IMR-90 (cell line): ENCODE measurements at regions not wholly inside any gene's neighbourhood (a gene's known extent, or its start where the extent isn't known, plus 50 kb on each side); places are given as distances from the start of the nearest gene placed in this dataset.

Experiments used
- ATAC-seq: fragments of 200-7000 bp; cut with Tn5 transposase; 2 replicates; pipeline ENCODE4 v1.9.1; 2020; ENCODE audit warnings: low read depth, mild to moderate bottlenecking, moderate library complexity
- BruUV-seq: library from RNA; stranded (reverse); fragments of 400-500 nt; replicated peaks from 2 replicates; lab custom pipeline; 2021; lab: Mats Ljungman, UMichigan
- CTCF ChIA-PET: fragments of 300-600 bp; formaldehyde crosslinking; extraction: SDS; loops from one replicate; lab custom pipeline; 2021; ENCODE audit warnings: antibody characterized with exemption; lab: Yijun Ruan, JAX
- POLR2A ChIA-PET: fragments of 300-600 bp; sonication (Branson Sonifier 250); formaldehyde crosslinking; loops from one replicate; lab custom pipeline; 2022; ENCODE audit warnings: antibody characterized with exemption; ENCODE audit not compliant: unreplicated experiment; lab: Charles Lee
- DNase-seq: peaks from one replicate; pipeline ENCODE4 v3.0.0; 2013
- H2AFZ ChIP-seq: replicated peaks from 2 replicates; pipeline ENCODE3; 2013; ENCODE audit warnings: low read length, mild to moderate bottlenecking; ENCODE audit not compliant: poor library complexity
- H2AK5ac ChIP-seq: 2 replicates; pipeline ENCODE4 v1.6.1; 2013; ENCODE audit warnings: low read depth, low read length, inconsistent platforms
- H2AK9ac ChIP-seq: replicated peaks from 2 replicates; pipeline ENCODE3; 2013; ENCODE audit warnings: mild to moderate bottlenecking, low read depth, low read length, moderate library complexity; ENCODE audit not compliant: poor library complexity
- H2BK120ac ChIP-seq: 2 replicates; pipeline ENCODE4 v1.6.1; 2013; ENCODE audit warnings: low read depth, low read length, inconsistent platforms
- H2BK15ac ChIP-seq: 3 replicates; pipeline ENCODE4 v1.6.1; 2013; ENCODE audit warnings: low read depth, low read length, inconsistent platforms
- H2BK20ac ChIP-seq: 2 replicates; pipeline ENCODE4 v1.6.1; 2013; ENCODE audit warnings: low read depth, mild to moderate bottlenecking, inconsistent platforms, low read length, moderate library complexity
- H2BK5ac ChIP-seq: 2 replicates; pipeline ENCODE4 v1.6.1; 2013; ENCODE audit warnings: mild to moderate bottlenecking, low read depth, low read length, inconsistent platforms; ENCODE audit not compliant: poor library complexity, severe bottlenecking
- H3K14ac ChIP-seq: replicated peaks from 2 replicates; pipeline ENCODE4 v1.6.1; 2013; ENCODE audit warnings: low read depth, low read length, inconsistent platforms
- H3K18ac ChIP-seq: 2 replicates; pipeline ENCODE4 v1.6.1; 2013; ENCODE audit warnings: low read depth, low read length, control low read depth
- H3K23ac ChIP-seq: 2 replicates; pipeline ENCODE4 v1.6.1; 2013; ENCODE audit warnings: low read depth, low read length, inconsistent platforms
- H3K27ac ChIP-seq: 2 replicates; pipeline ENCODE4 v1.5.1; 2013; ENCODE audit warnings: mild to moderate bottlenecking, control low read depth, low read length; ENCODE audit not compliant: insufficient read depth
- H3K27me3 ChIP-seq: 2 replicates; pipeline ENCODE4 v1.6.1; 2013; ENCODE audit warnings: low read length; ENCODE audit not compliant: control insufficient read depth, insufficient read depth
- H3K36me3 ChIP-seq: 2 replicates; pipeline ENCODE4 v1.6.1; 2013; ENCODE audit warnings: low read length, mixed read lengths; ENCODE audit not compliant: control insufficient read depth, insufficient read depth
- H3K4ac ChIP-seq: 2 replicates; pipeline ENCODE4 v1.6.1; 2013; ENCODE audit warnings: low read depth, low read length, inconsistent platforms
- H3K4me1 ChIP-seq: 2 replicates; pipeline ENCODE4 v1.6.1; 2013; ENCODE audit warnings: low read length, mixed read lengths; ENCODE audit not compliant: control insufficient read depth, insufficient read depth
- H3K4me2 ChIP-seq: 2 replicates; pipeline ENCODE4 v1.6.1; 2013; ENCODE audit warnings: low read depth, mild to moderate bottlenecking, control low read depth, low read length, moderate library complexity
- H3K4me3 ChIP-seq: 2 replicates; pipeline ENCODE4 v1.5.1; 2013; ENCODE audit warnings: low read depth, mild to moderate bottlenecking, control low read depth, low read length, moderate library complexity; ENCODE audit not compliant: insufficient read depth
- H3K56ac ChIP-seq: 2 replicates; pipeline ENCODE4 v1.6.1; 2013; ENCODE audit warnings: low read length, inconsistent platforms; ENCODE audit not compliant: insufficient read depth; ENCODE audit errors: extremely low read depth
- H3K79me1 ChIP-seq, 2 experiments: 2 replicates each; pipeline ENCODE4 v1.6.1; 2013; ENCODE audit warnings: low read length in 2 of 2, inconsistent platforms in 1 of 2, low read depth in 1 of 2
- H3K9ac ChIP-seq: 2 replicates; pipeline ENCODE4 v1.6.1; 2013; ENCODE audit warnings: low read depth, low read length, control low read depth
- H3K9me1 ChIP-seq: 2 replicates; pipeline ENCODE4 v1.6.1; 2013; ENCODE audit warnings: low read length, inconsistent platforms; ENCODE audit not compliant: insufficient read depth
- H3K9me3 ChIP-seq: 2 replicates; pipeline ENCODE4 v1.6.1; 2013; ENCODE audit warnings: low read length; ENCODE audit not compliant: control insufficient read depth, insufficient read depth
- H4K20me1 ChIP-seq: 2 replicates; pipeline ENCODE4 v1.6.1; 2013; ENCODE audit warnings: low read length, inconsistent platforms; ENCODE audit not compliant: insufficient read depth
- H4K5ac ChIP-seq: 2 replicates; pipeline ENCODE4 v1.6.1; 2013; ENCODE audit warnings: mild to moderate bottlenecking, low read depth, low read length, control low read depth
- H4K8ac ChIP-seq, 2 experiments: 2 replicates each; pipeline ENCODE4 v1.6.1; 2013; ENCODE audit warnings: low read depth in 2 of 2, low read length in 2 of 2, control low read depth in 1 of 2, inconsistent platforms in 1 of 2
- H4K91ac ChIP-seq: 2 replicates; pipeline ENCODE4 v1.6.1; 2013; ENCODE audit warnings: low read depth, low read length, inconsistent platforms; ENCODE audit not compliant: insufficient read depth
- CHD1 ChIP-seq: IDR thresholded peaks from 2 replicates; pipeline ENCODE4 v1.6.1; 2012; ENCODE audit warnings: low read depth, low read length, improper control_type of control experiment
- FOS ChIP-seq: fragments of 150-350 bp; IDR thresholded peaks from 2 replicates; pipeline ENCODE4 v1.6.1; 2016; ENCODE audit warnings: low read depth, low read length
- MAFK ChIP-seq: IDR thresholded peaks from 2 replicates; pipeline ENCODE4 v1.6.1; 2012; ENCODE audit warnings: low read depth, low read length, improper control_type of control experiment
- MAZ ChIP-seq: IDR thresholded peaks from 2 replicates; pipeline ENCODE4 v1.6.1; 2012; ENCODE audit warnings: low read depth, mild to moderate bottlenecking, low read length, improper control_type of control experiment, moderate library complexity, borderline replicate concordance
- MXI1 ChIP-seq: IDR thresholded peaks from 2 replicates; pipeline ENCODE4 v1.6.1; 2012; ENCODE audit warnings: low read depth, mild to moderate bottlenecking, low read length, moderate library complexity, borderline replicate concordance
- POLR2A ChIP-seq: IDR thresholded peaks from 2 replicates; pipeline ENCODE4 v1.6.1; 2012; ENCODE audit warnings: mild to moderate bottlenecking, low read depth, low read length
- RCOR1 ChIP-seq: IDR thresholded peaks from 2 replicates; pipeline ENCODE4 v1.6.1; 2012; ENCODE audit warnings: mild to moderate bottlenecking, low read length, improper control_type of control experiment; ENCODE audit not compliant: insufficient replicate concordance
- RFX5 ChIP-seq: IDR thresholded peaks from 2 replicates; pipeline ENCODE4 v1.8.0; 2012; ENCODE audit warnings: low read depth, mild to moderate bottlenecking, low read length, moderate library complexity
- SMC3 ChIP-seq: fragments of 150-350 bp; IDR thresholded peaks from 2 replicates; pipeline ENCODE4 v1.6.1; 2016; ENCODE audit warnings: low read depth, mild to moderate bottlenecking, antibody characterized with exemption, low read length, moderate library complexity
- WGBS, 2 experiments: methylation state at CpG; one replicate each; pipeline versions ENCODE4 v1.1.5 to v1.1.7; 2013; ENCODE audit warnings: missing lambda C conversion rate in 2 of 2; ENCODE audit not compliant: insufficient read length in 1 of 2; ENCODE audit errors: extremely low coverage in 2 of 2; 5-methylcytosine and 5-hydroxymethylcytosine counted together
- dilution Hi-C: fragments of 300-500 bp; cut with HindIII; formaldehyde crosslinking; loops from one replicate; pipeline ENCODE4 v1.14.3; 2018; ENCODE audit warnings: low sequenced_read_pairs; ENCODE audit not compliant: unreplicated experiment
- in situ Hi-C: fragments of 300-500 bp; cut with MboI; formaldehyde crosslinking; loops from 3 replicates; pipeline ENCODE4 v1.14.3; 2019; ENCODE audit warnings: low sequenced_read_pairs, inconsistent platforms, mixed read lengths
- intact Hi-C: fragments of 100-400 bp; cut with micrococcal nuclease; formaldehyde crosslinking; loops from 2 replicates; pipeline ENCODE4 v1.10.0; 2022
- TF ChIP-seq, protein P1 (sequence below): fragments of 150-350 bp; IDR thresholded peaks from 2 replicates; pipeline ENCODE4 v1.6.1; 2017; ENCODE audit warnings: mild to moderate bottlenecking, antibody characterized with exemption, low read length, low read depth
- TF ChIP-seq, protein P2 (sequence below): fragments of 150-350 bp; IDR thresholded peaks from 2 replicates; pipeline ENCODE4 v1.6.1; 2016; ENCODE audit warnings: low read depth, mild to moderate bottlenecking, low read length, moderate library complexity, borderline replicate concordance
- TF ChIP-seq, protein P3 (sequence below): conservative IDR thresholded peaks from 2 replicates; pipeline ENCODE4 v1.5.1; 2012; ENCODE audit warnings: mild to moderate bottlenecking, low read depth, low read length, improper control_type of control experiment

DNA sequence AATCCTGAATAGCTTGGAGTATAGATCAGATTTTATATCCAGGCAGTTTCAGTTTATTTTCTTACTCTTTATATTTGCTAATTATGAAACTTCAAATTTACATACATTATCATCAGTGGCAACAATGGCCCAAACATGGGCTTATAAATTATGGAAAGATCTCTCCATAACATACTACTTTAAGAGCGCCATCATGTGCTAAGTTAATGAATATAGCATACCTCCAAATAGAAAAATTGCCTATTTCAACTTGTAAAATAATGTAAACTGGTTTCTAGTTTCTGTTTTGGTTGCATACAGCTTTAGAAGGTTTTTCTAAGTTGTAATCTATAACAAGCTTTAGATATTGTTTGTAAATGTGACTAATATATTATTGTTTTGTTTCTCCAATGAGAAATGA lies 531.3 kb upstream of the UBE2E2 start:
- in situ Hi-C loops = no loop called here
- no peak overlapping the region for H2BK20ac ChIP-seq
- H2AFZ ChIP-seq = no peak overlapping the region
- BruUV-seq = no TSS peak
- H3K56ac ChIP-seq = no peak overlapping the region
- H3K23ac ChIP-seq = no peak overlapping the region
- no peak overlapping the region for H3K18ac ChIP-seq
- H4K91ac ChIP-seq = no peak overlapping the region
- dilution Hi-C loops = no loop called here
- no peak overlapping the region for H3K9ac ChIP-seq
- CTCF ChIA-PET = no interaction called here
- no peak overlapping the region for H3K4me2 ChIP-seq
- no peak overlapping the region for H2BK5ac ChIP-seq
- no peaks in the 10 kb centered on the region for H3K36me3 ChIP-seq
- H3K14ac ChIP-seq = no peak overlapping the region
- DNase-seq = no peak
- no CpG with 5 or more reads among the region's 1 CpG for WGBS, 2 experiments
- H3K27ac ChIP-seq = no peak overlapping the region
- intact Hi-C loops = no loop called here
- no peak overlapping the region for H2BK15ac ChIP-seq
- H4K8ac ChIP-seq = no peak overlapping the region
- no peaks in the 10 kb centered on the region for H3K79me1 ChIP-seq
- no peaks in the 10 kb centered on the region for H3K27me3 ChIP-seq
- no peaks in the 10 kb centered on the region for H4K20me1 ChIP-seq
- no peak overlapping the region for H2AK5ac ChIP-seq
- no peak overlapping the region for H2BK120ac ChIP-seq
- peaks cover 8% of the 10 kb centered on the region; the same call in 1 of the 2 replicates for H3K9me3 ChIP-seq
- TF ChIP-seq RCOR1 = no peak
- TF ChIP-seq FOS = no peak
- TF ChIP-seq CHD1 = no peak
- TF ChIP-seq, protein P1, sequence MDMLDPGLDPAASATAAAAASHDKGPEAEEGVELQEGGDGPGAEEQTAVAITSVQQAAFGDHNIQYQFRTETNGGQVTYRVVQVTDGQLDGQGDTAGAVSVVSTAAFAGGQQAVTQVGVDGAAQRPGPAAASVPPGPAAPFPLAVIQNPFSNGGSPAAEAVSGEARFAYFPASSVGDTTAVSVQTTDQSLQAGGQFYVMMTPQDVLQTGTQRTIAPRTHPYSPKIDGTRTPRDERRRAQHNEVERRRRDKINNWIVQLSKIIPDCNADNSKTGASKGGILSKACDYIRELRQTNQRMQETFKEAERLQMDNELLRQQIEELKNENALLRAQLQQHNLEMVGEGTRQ = no peak
- TF ChIP-seq MAZ = no peak
- no peak for TF ChIP-seq RFX5
- TF ChIP-seq MAFK = no peak
- TF ChIP-seq MXI1 = no peak
- TF ChIP-seq, protein P2, sequence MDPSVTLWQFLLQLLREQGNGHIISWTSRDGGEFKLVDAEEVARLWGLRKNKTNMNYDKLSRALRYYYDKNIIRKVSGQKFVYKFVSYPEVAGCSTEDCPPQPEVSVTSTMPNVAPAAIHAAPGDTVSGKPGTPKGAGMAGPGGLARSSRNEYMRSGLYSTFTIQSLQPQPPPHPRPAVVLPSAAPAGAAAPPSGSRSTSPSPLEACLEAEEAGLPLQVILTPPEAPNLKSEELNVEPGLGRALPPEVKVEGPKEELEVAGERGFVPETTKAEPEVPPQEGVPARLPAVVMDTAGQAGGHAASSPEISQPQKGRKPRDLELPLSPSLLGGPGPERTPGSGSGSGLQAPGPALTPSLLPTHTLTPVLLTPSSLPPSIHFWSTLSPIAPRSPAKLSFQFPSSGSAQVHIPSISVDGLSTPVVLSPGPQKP = no peak
- no peak for TF ChIP-seq POLR2A
- TF ChIP-seq, protein P3, sequence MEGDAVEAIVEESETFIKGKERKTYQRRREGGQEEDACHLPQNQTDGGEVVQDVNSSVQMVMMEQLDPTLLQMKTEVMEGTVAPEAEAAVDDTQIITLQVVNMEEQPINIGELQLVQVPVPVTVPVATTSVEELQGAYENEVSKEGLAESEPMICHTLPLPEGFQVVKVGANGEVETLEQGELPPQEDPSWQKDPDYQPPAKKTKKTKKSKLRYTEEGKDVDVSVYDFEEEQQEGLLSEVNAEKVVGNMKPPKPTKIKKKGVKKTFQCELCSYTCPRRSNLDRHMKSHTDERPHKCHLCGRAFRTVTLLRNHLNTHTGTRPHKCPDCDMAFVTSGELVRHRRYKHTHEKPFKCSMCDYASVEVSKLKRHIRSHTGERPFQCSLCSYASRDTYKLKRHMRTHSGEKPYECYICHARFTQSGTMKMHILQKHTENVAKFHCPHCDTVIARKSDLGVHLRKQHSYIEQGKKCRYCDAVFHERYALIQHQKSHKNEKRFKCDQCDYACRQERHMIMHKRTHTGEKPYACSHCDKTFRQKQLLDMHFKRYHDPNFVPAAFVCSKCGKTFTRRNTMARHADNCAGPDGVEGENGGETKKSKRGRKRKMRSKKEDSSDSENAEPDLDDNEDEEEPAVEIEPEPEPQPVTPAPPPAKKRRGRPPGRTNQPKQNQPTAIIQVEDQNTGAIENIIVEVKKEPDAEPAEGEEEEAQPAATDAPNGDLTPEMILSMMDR = no peak
- no peak for TF ChIP-seq SMC3
- ATAC-seq = no peak
- H2AK9ac ChIP-seq = no peak overlapping the region
- no peak overlapping the region for H4K5ac ChIP-seq
- H3K4ac ChIP-seq = no peak overlapping the region
- no peaks in the 10 kb centered on the region for H3K4me1 ChIP-seq
- POLR2A ChIA-PET = no interaction called here
- H3K9me1 ChIP-seq = no peaks in the 10 kb centered on the region
- no peak overlapping the region for H3K4me3 ChIP-seq
